ENCODE measurements at regions not wholly inside any gene's neighbourhood (a gene's known extent, or its start where the extent isn't known, plus 50 kb on each side); places are given as distances from the start of the nearest gene placed in this dataset.

DNA sequence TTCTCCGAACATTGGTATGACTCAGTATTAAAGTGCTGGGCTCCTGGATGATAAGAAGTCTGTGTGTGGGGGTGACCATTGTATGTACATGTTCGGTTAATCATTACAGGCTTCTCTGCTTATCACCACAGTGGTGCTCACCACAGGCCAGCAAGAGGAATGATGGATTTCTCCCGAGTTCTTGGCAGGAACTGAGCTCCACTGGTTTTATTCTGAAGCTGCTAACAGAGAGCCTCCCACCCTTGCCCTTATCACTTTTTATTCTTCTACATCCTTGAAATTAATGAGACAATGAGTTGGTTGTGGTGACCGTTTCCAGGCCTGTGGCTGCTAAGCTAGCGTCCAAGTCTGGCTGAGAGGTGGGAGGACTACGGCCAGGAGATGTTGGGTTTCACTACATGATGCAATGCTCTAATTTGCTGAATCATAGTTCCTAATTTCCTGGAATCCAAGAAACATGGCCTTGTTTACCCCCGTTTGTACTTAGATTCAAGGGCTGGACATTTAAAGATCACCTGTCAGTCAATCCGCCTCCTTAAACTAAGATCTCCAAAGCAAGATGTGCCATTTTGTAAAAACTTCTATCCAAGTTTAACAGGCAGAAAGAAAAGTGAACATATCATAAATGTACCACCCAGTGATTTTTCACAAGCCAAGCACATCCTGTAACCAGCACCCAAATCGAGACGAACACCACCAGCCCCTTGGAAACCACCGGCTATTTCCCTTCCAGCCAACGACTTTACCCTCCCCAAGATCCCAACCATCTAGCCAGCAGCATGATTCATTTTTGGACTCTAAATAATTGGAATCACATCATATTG, 172.5 kb downstream of the FOXA2 start (continued):
- TF ChIP-seq, protein P1, sequence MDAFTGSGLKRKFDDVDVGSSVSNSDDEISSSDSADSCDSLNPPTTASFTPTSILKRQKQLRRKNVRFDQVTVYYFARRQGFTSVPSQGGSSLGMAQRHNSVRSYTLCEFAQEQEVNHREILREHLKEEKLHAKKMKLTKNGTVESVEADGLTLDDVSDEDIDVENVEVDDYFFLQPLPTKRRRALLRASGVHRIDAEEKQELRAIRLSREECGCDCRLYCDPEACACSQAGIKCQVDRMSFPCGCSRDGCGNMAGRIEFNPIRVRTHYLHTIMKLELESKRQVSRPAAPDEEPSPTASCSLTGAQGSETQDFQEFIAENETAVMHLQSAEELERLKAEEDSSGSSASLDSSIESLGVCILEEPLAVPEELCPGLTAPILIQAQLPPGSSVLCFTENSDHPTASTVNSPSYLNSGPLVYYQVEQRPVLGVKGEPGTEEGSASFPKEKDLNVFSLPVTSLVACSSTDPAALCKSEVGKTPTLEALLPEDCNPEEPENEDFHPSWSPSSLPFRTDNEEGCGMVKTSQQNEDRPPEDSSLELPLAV (CRISPR knock-in tag; conservative IDR thresholded peaks at IDR 0.05; ENCODE audit: low read depth) = no peak
- TF ChIP-seq TCF7L2 (IDR thresholded peaks at IDR 0.05; ENCODE audit: low read depth, low read length) = no peak
- TF ChIP-seq POGZ (CRISPR knock-in tag; IDR thresholded peaks at IDR 0.05) = no peak; the same call in 1 of the 2 replicates
- peak; percentile 43; the same call in 1 of the 2 replicates for TF ChIP-seq ETV5 (CRISPR knock-in tag; IDR thresholded peaks at IDR 0.05; ENCODE audit: borderline replicate concordance)
- peak; percentile 37; the same call in 1 of the 2 replicates for TF ChIP-seq HDAC2 (CRISPR knock-in tag; IDR thresholded peaks at IDR 0.05)
- TF ChIP-seq TARDBP (CRISPR knock-in tag; IDR thresholded peaks at IDR 0.05) = 0 out of 2 replicates have a peak, but pooled peaks have one; percentile 18
- no peak for TF ChIP-seq AKAP8 (CRISPR knock-in tag; IDR thresholded peaks at IDR 0.05)
- peak; percentile 75 for TF ChIP-seq ZNF335 (CRISPR knock-in tag; IDR thresholded peaks at IDR 0.05)
- no peak for TF ChIP-seq KDM5B (CRISPR knock-in tag; IDR thresholded peaks at IDR 0.05; ENCODE audit: borderline replicate concordance)
- TF ChIP-seq, protein P2, sequence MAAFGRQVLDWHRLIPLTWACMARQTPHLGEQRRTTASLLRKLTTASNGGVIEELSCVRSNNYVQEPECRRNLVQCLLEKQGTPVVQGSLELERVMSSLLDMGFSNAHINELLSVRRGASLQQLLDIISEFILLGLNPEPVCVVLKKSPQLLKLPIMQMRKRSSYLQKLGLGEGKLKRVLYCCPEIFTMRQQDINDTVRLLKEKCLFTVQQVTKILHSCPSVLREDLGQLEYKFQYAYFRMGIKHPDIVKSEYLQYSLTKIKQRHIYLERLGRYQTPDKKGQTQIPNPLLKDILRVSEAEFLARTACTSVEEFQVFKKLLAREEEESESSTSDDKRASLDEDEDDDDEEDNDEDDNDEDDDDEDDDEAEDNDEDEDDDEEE (CRISPR knock-in tag; IDR thresholded peaks at IDR 0.05) = peak; percentile 68; the same call in 1 of the 2 replicates
- TF ChIP-seq ZNF75D (CRISPR knock-in tag; IDR thresholded peaks at IDR 0.05; ENCODE audit: borderline replicate concordance) = no peak
- TF ChIP-seq, protein P3, sequence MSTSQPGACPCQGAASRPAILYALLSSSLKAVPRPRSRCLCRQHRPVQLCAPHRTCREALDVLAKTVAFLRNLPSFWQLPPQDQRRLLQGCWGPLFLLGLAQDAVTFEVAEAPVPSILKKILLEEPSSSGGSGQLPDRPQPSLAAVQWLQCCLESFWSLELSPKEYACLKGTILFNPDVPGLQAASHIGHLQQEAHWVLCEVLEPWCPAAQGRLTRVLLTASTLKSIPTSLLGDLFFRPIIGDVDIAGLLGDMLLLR (CRISPR knock-in tag; IDR thresholded peaks at IDR 0.05) = no peak; the same call in 1 of the 2 replicates
- peak; percentile 59 for TF ChIP-seq ZSCAN9 (CRISPR knock-in tag; IDR thresholded peaks at IDR 0.05; ENCODE audit: borderline replicate concordance)
- TF ChIP-seq, protein P4, sequence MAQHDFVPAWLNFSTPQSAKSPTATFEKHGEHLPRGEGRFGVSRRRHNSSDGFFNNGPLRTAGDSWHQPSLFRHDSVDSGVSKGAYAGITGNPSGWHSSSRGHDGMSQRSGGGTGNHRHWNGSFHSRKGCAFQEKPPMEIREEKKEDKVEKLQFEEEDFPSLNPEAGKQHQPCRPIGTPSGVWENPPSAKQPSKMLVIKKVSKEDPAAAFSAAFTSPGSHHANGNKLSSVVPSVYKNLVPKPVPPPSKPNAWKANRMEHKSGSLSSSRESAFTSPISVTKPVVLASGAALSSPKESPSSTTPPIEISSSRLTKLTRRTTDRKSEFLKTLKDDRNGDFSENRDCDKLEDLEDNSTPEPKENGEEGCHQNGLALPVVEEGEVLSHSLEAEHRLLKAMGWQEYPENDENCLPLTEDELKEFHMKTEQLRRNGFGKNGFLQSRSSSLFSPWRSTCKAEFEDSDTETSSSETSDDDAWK (CRISPR knock-in tag; IDR thresholded peaks at IDR 0.05) = no peak
- TF ChIP-seq ZNF496 (CRISPR knock-in tag; IDR thresholded peaks at IDR 0.05; ENCODE audit: insufficient replicate concordance) = no peak
- TF ChIP-seq FIP1L1 (IDR thresholded peaks at IDR 0.05; ENCODE audit: borderline replicate concordance, insufficient read depth, low read depth, low read length) = no peak
- TF ChIP-seq, protein P5, sequence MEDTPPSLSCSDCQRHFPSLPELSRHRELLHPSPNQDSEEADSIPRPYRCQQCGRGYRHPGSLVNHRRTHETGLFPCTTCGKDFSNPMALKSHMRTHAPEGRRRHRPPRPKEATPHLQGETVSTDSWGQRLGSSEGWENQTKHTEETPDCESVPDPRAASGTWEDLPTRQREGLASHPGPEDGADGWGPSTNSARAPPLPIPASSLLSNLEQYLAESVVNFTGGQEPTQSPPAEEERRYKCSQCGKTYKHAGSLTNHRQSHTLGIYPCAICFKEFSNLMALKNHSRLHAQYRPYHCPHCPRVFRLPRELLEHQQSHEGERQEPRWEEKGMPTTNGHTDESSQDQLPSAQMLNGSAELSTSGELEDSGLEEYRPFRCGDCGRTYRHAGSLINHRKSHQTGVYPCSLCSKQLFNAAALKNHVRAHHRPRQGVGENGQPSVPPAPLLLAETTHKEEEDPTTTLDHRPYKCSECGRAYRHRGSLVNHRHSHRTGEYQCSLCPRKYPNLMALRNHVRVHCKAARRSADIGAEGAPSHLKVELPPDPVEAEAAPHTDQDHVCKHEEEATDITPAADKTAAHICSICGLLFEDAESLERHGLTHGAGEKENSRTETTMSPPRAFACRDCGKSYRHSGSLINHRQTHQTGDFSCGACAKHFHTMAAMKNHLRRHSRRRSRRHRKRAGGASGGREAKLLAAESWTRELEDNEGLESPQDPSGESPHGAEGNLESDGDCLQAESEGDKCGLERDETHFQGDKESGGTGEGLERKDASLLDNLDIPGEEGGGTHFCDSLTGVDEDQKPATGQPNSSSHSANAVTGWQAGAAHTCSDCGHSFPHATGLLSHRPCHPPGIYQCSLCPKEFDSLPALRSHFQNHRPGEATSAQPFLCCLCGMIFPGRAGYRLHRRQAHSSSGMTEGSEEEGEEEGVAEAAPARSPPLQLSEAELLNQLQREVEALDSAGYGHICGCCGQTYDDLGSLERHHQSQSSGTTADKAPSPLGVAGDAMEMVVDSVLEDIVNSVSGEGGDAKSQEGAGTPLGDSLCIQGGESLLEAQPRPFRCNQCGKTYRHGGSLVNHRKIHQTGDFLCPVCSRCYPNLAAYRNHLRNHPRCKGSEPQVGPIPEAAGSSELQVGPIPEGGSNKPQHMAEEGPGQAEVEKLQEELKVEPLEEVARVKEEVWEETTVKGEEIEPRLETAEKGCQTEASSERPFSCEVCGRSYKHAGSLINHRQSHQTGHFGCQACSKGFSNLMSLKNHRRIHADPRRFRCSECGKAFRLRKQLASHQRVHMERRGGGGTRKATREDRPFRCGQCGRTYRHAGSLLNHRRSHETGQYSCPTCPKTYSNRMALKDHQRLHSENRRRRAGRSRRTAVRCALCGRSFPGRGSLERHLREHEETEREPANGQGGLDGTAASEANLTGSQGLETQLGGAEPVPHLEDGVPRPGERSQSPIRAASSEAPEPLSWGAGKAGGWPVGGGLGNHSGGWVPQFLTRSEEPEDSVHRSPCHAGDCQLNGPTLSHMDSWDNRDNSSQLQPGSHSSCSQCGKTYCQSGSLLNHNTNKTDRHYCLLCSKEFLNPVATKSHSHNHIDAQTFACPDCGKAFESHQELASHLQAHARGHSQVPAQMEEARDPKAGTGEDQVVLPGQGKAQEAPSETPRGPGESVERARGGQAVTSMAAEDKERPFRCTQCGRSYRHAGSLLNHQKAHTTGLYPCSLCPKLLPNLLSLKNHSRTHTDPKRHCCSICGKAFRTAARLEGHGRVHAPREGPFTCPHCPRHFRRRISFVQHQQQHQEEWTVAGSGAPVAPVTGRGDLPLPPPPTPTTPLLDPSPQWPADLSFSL (CRISPR knock-in tag; IDR thresholded peaks at IDR 0.05) = no peak
- peak; percentile 85; the same call in 1 of the 2 replicates for TF ChIP-seq TGIF2 (CRISPR knock-in tag; IDR thresholded peaks at IDR 0.05)

Data from HepG2 (cell line).